ENCODE measurements at regions not wholly inside any gene's neighbourhood (a gene's known extent, or its start where the extent isn't known, plus 50 kb on each side); places are given as distances from the start of the nearest gene placed in this dataset.

GRCh38 chr13:72536714-72537394 lies 190.6 kb downstream of the MZT1 start:
- in situ Hi-C loops (cut with MboI; ENCODE audit: low sequenced_read_pairs), result no loop called here

GRCh38 chr13:72534951-72535640 lies 192.3 kb downstream of the MZT1 start:
- in situ Hi-C loops (cut with MboI; ENCODE audit: low sequenced_read_pairs), result no loop called here

- in situ Hi-C loops (cut with MboI; ENCODE audit: low sequenced_read_pairs), result no loop called here
These were observed 197.0 kb downstream of the MZT1 start for GRCh38 chr13:72530471-72530870.

GRCh38 chr13:72527333-72527732 lies 200.1 kb downstream of the MZT1 start:
- in situ Hi-C loops (cut with MboI; ENCODE audit: low sequenced_read_pairs), result no loop called here

GRCh38 chr13:72523593-72523992 lies 203.8 kb downstream of the MZT1 start:
- in situ Hi-C loops (cut with MboI; ENCODE audit: low sequenced_read_pairs), result no loop called here

GRCh38 chr13:72523049-72523448 lies 204.4 kb downstream of the MZT1 start:
- in situ Hi-C loops (cut with MboI; ENCODE audit: low sequenced_read_pairs), result no loop called here

- in situ Hi-C loops (cut with MboI; ENCODE audit: low sequenced_read_pairs), result no loop called here
These were observed 205.3 kb downstream of the MZT1 start for GRCh38 chr13:72521940-72522661.

- in situ Hi-C loops (cut with MboI; ENCODE audit: low sequenced_read_pairs), result no loop called here
These were observed 213.3 kb downstream of the MZT1 start for GRCh38 chr13:72514146-72514545.

- in situ Hi-C loops (cut with MboI; ENCODE audit: low sequenced_read_pairs), result no loop called here
These were observed 219.0 kb downstream of the MZT1 start for GRCh38 chr13:72508392-72508791.

GRCh38 chr13:72507416-72508199 lies 219.8 kb downstream of the MZT1 start:
- in situ Hi-C loops (cut with MboI; ENCODE audit: low sequenced_read_pairs), result no loop called here

- in situ Hi-C loops (cut with MboI; ENCODE audit: low sequenced_read_pairs), result no loop called here
These were observed 220.7 kb downstream of the MZT1 start for GRCh38 chr13:72506706-72507105.

GRCh38 chr13:72505376-72505775 lies 222.1 kb downstream of the MZT1 start:
- in situ Hi-C loops (cut with MboI; ENCODE audit: low sequenced_read_pairs), result no loop called here

GRCh38 chr13:72504131-72504841 lies 223.1 kb downstream of the MZT1 start:
- in situ Hi-C loops (cut with MboI; ENCODE audit: low sequenced_read_pairs), result no loop called here

GRCh38 chr13:72500851-72501250 lies 226.6 kb downstream of the MZT1 start:
- in situ Hi-C loops (cut with MboI; ENCODE audit: low sequenced_read_pairs), result no loop called here

GRCh38 chr13:72495681-72496080 lies 231.7 kb downstream of the MZT1 start:
- in situ Hi-C loops (cut with MboI; ENCODE audit: low sequenced_read_pairs), result no loop called here

- in situ Hi-C loops (cut with MboI; ENCODE audit: low sequenced_read_pairs), result no loop called here
These were observed 237.7 kb downstream of the MZT1 start for GRCh38 chr13:72489751-72490150.

- in situ Hi-C loops (cut with MboI; ENCODE audit: low sequenced_read_pairs), result no loop called here
These were observed 254.1 kb downstream of the MZT1 start for GRCh38 chr13:72473321-72473720.

- in situ Hi-C loops (cut with MboI; ENCODE audit: low sequenced_read_pairs), result no loop called here
These were observed 257.5 kb downstream of the MZT1 start for GRCh38 chr13:72469906-72470305.

- in situ Hi-C loops (cut with MboI; ENCODE audit: low sequenced_read_pairs), result no loop called here
These were observed 263.9 kb downstream of the MZT1 start for GRCh38 chr13:72463561-72463960.

GRCh38 chr13:72462726-72463125 lies 264.7 kb downstream of the MZT1 start:
- in situ Hi-C loops (cut with MboI; ENCODE audit: low sequenced_read_pairs), result no loop called here

- in situ Hi-C loops (cut with MboI; ENCODE audit: low sequenced_read_pairs), result no loop called here
These were observed 265.3 kb downstream of the MZT1 start for GRCh38 chr13:72462166-72462565.

Data from HL-60/S4 treated with retinoic acid at 250 ng/mL for 4 days and 3 days (cell line).